ENCODE measurements at regions not wholly inside any gene's neighbourhood (a gene's known extent, or its start where the extent isn't known, plus 50 kb on each side); places are given as distances from the start of the nearest gene placed in this dataset.

DNA sequence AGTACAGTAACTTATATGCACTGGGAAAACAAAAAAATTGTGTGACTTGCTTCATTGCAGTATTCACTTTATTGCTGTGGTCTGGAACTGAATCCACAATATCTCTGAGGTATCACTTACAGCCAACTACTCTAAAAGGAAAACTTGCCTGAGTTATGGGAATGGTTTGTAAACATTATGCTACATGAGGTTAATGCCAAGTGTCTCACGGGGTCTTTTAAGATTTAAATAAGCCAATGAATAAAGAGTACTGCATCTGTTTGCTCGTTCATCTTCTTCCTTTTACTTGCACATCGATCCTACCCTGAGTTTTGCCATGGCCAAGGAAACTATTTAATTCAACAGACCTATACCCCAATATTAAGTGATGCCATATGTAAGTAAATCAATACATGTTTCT is 72.0 kb upstream of the API5 start:
- TF ChIP-seq EGR1 (IDR thresholded peaks at IDR 0.05) (no peak), RAD21 (IDR thresholded peaks at IDR 0.05; ENCODE audit: low read depth) (no peak), CREB1 (IDR thresholded peaks at IDR 0.05; ENCODE audit: low read depth) (no peak)
- TF ChIP-seq, protein P1, sequence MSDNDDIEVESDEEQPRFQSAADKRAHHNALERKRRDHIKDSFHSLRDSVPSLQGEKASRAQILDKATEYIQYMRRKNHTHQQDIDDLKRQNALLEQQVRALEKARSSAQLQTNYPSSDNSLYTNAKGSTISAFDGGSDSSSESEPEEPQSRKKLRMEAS (IDR thresholded peaks at IDR 0.05) = no peak
